Keratinocyte (primary cell): ENCODE measurements at regions not wholly inside any gene's neighbourhood (a gene's known extent, or its start where the extent isn't known, plus 50 kb on each side); places are given as distances from the start of the nearest gene placed in this dataset.

ENCODE experiments used
- CTCF ChIP-seq, 3 experiments: IDR thresholded peaks in 1 of 3; conservative IDR thresholded peaks in 1 of 3; optimal IDR thresholded peaks in 1 of 3; 2 replicates in 2 of 3; 3 replicates in 1 of 3; pipeline versions ENCODE3 to v1.5.1; 2011; ENCODE audit warnings: low read length in 3 of 3, mild to moderate bottlenecking in 3 of 3, moderate library complexity in 2 of 3, control low read depth in 1 of 3, inconsistent platforms in 1 of 3; ENCODE audit not compliant: insufficient read depth in 2 of 3; ENCODE audit errors: extremely low read depth in 1 of 3
- EZH2 ChIP-seq: IDR thresholded peaks from one replicate; pipeline ENCODE4 v1.6.1; 2012; ENCODE audit warnings: inconsistent platforms, mild to moderate bottlenecking, low read length, moderate library complexity

DNA sequence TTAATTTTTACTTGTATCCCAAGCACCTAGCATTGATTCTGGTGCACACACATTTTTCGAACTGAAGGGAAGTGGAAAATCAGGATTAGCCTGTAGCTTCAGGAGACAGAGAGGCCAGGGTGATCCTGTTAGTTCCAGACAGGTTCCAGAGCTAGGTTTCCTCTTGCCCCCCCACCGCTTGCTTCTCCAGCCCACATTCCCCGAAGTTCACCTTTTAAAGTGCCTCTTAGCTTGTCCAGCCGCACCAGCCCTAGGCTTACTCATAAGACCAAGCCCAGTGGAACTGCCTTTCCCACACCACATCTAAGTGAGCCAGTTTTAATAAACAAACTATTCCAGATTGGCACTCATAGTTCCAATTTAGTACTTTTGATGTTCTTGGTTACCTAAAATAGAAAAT lies 898.6 kb upstream of the KLHL29 start:
- TF ChIP-seq CTCF (optimal IDR thresholded peaks at IDR 0.05 in 1 of 3, IDR thresholded peaks at IDR 0.05 in 1 of 3, conservative IDR thresholded peaks at IDR 0.05 in 1 of 3; ENCODE audit: extremely low read depth in 1 of 3, insufficient read depth in 2 of 3, low read length in 3 of 3) = no peak
- no peak for TF ChIP-seq EZH2
